ENCODE measurements at regions not wholly inside any gene's neighbourhood (a gene's known extent, or its start where the extent isn't known, plus 50 kb on each side); places are given as distances from the start of the nearest gene placed in this dataset.

DNA sequence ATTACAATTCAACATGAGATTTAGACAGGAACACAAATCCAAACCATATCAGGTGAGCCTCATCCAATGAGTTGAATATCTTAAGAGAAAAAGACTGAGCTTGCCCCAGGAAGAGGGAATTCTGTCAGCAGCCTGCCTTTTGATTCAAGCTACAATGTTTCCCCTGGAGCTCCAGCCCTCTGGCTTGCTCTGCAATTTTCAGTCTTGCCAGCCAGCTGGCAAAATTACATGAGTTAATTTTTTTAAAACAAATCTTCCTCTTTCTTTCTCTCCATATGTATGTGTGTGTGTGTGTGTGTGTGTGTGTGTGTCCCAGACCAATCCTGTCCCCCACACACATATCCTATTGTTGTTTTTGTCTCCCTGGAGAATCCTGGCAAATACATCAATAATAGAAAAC, 313.2 kb downstream of the CDH10 start:
- TF ChIP-seq, protein P1, sequence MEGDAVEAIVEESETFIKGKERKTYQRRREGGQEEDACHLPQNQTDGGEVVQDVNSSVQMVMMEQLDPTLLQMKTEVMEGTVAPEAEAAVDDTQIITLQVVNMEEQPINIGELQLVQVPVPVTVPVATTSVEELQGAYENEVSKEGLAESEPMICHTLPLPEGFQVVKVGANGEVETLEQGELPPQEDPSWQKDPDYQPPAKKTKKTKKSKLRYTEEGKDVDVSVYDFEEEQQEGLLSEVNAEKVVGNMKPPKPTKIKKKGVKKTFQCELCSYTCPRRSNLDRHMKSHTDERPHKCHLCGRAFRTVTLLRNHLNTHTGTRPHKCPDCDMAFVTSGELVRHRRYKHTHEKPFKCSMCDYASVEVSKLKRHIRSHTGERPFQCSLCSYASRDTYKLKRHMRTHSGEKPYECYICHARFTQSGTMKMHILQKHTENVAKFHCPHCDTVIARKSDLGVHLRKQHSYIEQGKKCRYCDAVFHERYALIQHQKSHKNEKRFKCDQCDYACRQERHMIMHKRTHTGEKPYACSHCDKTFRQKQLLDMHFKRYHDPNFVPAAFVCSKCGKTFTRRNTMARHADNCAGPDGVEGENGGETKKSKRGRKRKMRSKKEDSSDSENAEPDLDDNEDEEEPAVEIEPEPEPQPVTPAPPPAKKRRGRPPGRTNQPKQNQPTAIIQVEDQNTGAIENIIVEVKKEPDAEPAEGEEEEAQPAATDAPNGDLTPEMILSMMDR (conservative IDR thresholded peaks at IDR 0.05), result no peak
- H3K27ac Mint-ChIP-seq, result no peak overlapping the region
- H3K9me3 Mint-ChIP-seq, result no peaks in the 10 kb centered on the region
- peaks cover 6% of the 10 kb centered on the region for H3K4me1 Mint-ChIP-seq (ENCODE audit: unreplicated experiment)
- DNase-seq (ENCODE audit: extremely low spot score, unreplicated experiment), result no peak
- no peaks in the 10 kb centered on the region for H3K36me3 Mint-ChIP-seq
- H3K4me3 Mint-ChIP-seq, result no peak overlapping the region
- H3K27me3 Mint-ChIP-seq, result no peaks in the 10 kb centered on the region

- Mint-ChIP-seq H3K4me3 (no peak overlapping the region), H3K4me1 (ENCODE audit: unreplicated experiment) (no peaks in the 10 kb centered on the region), H3K27me3 (no peaks in the 10 kb centered on the region), H3K27ac (no peak overlapping the region), H3K9me3 (no peaks in the 10 kb centered on the region), H3K36me3 (no peaks in the 10 kb centered on the region)
- TF ChIP-seq, protein P1 (conservative IDR thresholded peaks at IDR 0.05), result no peak
- no peak for DNase-seq (ENCODE audit: extremely low spot score, unreplicated experiment)
Observed at GRCh38 chr5:24347158-24347557, 297.6 kb downstream of the CDH10 start.

GRCh38 chr5:24351285-24351684, 293.5 kb downstream of the CDH10 start:
- H3K36me3 Mint-ChIP-seq, result no peaks in the 10 kb centered on the region
- TF ChIP-seq, protein P1 (conservative IDR thresholded peaks at IDR 0.05), result no peak
- DNase-seq (ENCODE audit: extremely low spot score, unreplicated experiment), result no peak
- no peaks in the 10 kb centered on the region for H3K9me3 Mint-ChIP-seq
- no peaks in the 10 kb centered on the region for H3K27me3 Mint-ChIP-seq
- H3K4me1 Mint-ChIP-seq (ENCODE audit: unreplicated experiment), result no peaks in the 10 kb centered on the region
- no peak overlapping the region for H3K4me3 Mint-ChIP-seq
- no peak overlapping the region for H3K27ac Mint-ChIP-seq

- TF ChIP-seq, protein P1 (conservative IDR thresholded peaks at IDR 0.05), result no peak
- Mint-ChIP-seq H3K4me3 (no peak overlapping the region), H3K9me3 (no peaks in the 10 kb centered on the region), H3K27ac (no peak overlapping the region), H3K27me3 (no peaks in the 10 kb centered on the region), H3K36me3 (no peaks in the 10 kb centered on the region), H3K4me1 (ENCODE audit: unreplicated experiment) (no peaks in the 10 kb centered on the region)
- DNase-seq (ENCODE audit: extremely low spot score, unreplicated experiment), result no peak
Observed at GRCh38 chr5:24353016-24353415, 291.8 kb downstream of the CDH10 start.

DNA sequence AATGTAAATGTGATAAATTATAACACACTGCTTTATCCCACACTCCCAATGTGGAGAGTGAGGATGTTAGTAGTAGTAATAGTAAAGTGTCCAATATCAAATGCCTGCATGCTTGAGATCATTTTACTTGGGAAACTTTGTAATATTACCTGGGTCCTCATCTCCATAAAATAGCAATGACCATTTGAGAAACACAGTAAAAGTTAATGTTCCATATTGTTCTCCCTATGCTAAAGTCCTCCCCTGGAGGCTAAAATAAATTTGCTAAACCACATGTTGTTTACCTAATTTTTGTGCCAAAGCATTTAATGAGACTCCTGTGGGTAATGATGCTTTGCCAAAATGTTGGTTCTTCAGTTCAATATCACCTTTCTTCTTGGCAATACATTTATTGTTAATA, 291.2 kb downstream of the CDH10 start:
- no peaks in the 10 kb centered on the region for H3K36me3 Mint-ChIP-seq
- TF ChIP-seq, protein P1 (conservative IDR thresholded peaks at IDR 0.05), result no peak
- H3K27me3 Mint-ChIP-seq, result no peaks in the 10 kb centered on the region
- H3K9me3 Mint-ChIP-seq, result no peaks in the 10 kb centered on the region
- no peak overlapping the region for H3K4me3 Mint-ChIP-seq
- H3K27ac Mint-ChIP-seq, result no peak overlapping the region
- DNase-seq (ENCODE audit: extremely low spot score, unreplicated experiment), result no peak
- H3K4me1 Mint-ChIP-seq (ENCODE audit: unreplicated experiment), result no peaks in the 10 kb centered on the region

Measured in type B pancreatic cell (in vitro differentiated cells).